HTR-8/SVneo (cell line): ENCODE measurements at regions not wholly inside any gene's neighbourhood (a gene's known extent, or its start where the extent isn't known, plus 50 kb on each side); places are given as distances from the start of the nearest gene placed in this dataset.
A peak's percentile ranks its signal among the peaks of the same experiment; 100 is the strongest.

Source experiments
- DNase-seq: peaks from one replicate; pipeline ENCODE4 v3.0.0; 2011; ENCODE audit warnings: low spot score, mixed read lengths; ENCODE audit not compliant: insufficient read length
- FAIRE-seq: peaks from 2 replicates; lab custom pipeline; 2011; peaks lifted over from hg19 to GRCh38; lab: Jason Lieb, UNC

DNA sequence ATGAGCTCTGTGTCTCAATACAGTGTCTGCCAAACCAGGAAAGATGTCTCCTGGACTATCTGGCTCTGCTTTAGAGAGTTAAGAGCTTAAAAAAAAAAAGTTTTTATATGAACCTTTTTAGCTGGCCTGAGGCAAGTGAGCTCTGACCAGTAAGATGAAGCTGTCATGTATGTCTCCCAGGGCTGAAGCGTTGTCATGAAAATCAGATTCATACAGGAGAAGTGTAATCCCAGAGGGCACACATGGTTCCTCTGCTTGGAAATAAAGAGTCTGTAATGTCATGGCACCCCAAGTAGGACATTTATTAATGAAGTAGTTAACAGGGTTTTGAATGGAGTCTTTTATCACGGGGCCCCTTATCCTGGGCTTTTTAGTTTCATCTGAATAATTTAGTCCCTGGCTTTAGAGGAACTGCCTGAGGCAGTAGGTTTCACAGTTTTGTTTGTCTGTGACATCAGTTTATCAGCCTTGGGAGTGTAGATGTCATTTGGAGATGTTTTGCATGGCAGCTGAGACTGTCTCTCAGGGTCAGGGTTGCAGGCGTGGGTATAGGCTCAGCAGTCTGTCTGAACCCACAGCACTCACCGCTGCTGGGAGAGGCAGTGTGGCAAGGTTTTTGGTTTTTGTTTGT is 223.3 kb downstream of the DIRAS2 start:
- FAIRE-seq (no peak), DNase-seq (no peak)

DNA sequence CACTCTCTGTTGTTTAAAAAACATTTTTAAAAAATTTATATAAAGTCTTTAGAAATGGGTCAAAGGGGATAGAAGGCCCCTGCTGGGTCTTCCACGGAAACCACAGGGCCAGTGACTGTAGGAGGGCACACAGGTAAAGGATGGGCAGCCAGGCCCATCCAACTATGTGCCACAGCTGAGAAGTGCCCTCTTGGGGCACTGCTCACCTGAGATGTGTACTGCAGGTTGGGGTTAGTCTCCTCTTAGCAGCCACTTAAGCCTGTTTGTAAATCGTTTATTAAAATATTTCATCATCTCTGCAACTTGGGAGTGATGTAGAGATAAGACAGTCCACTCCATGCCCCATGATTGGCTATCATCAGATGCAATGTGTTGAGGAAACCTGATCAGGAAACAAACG is 222.4 kb downstream of the DIRAS2 start:
- FAIRE-seq: no peak
- DNase-seq: no peak

DNA sequence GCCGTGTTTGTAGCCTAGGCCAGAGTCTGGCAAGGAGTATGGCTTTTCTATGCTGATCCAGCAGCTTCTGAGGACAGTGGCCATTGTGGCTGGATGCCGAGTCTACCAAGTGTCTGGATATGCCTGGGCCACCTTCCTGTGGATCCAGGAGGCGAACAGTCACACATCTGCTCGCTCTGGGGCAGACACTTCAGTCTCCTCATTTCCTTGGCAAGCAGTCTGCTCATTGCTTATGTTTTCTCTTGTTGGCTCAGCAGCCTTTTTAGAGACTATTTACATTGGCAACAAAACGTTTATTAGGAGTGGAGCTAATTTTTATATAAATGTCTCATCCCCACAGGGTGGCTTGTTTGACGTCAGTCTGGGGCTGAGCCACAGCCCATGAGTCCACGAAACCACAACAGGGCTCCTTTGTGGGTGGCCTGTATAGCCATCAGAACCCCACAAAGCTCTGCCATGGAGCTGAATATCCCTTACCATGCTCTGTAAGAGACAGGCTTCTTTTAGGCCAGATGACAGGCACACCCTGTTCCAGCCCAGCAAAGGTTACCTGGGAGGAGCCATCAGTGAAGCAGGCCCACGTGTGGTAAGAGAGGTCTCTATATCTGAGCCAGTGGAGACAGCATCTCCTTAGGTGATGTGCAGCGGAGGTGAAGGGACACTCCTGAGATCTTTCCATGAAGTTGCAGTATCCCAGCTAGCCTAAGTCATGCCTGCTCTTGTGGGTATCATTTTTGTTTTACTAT is 221.7 kb downstream of the DIRAS2 start:
- no peak for FAIRE-seq
- no peak for DNase-seq

DNA sequence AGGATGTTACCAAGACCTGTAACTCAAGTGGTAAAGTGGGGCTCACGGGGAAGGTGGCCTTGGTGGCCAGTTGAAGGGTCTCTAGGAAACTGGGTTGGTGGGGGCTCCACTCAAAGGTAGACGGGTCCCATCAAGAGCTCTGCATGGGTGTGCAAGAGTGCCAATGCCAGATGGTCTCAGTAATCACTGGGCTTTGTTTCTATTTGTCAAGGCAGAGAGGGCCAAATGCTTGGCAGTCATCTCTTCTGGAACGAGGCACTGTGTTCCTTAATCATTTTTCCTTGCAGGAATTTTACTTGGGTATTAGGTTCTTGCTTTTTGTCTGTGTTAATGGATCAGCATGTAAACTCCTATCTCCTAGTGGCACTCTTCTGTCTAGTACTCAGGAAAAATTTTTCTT is 220.8 kb downstream of the DIRAS2 start:
- FAIRE-seq (no peak), DNase-seq (no peak)

DNA sequence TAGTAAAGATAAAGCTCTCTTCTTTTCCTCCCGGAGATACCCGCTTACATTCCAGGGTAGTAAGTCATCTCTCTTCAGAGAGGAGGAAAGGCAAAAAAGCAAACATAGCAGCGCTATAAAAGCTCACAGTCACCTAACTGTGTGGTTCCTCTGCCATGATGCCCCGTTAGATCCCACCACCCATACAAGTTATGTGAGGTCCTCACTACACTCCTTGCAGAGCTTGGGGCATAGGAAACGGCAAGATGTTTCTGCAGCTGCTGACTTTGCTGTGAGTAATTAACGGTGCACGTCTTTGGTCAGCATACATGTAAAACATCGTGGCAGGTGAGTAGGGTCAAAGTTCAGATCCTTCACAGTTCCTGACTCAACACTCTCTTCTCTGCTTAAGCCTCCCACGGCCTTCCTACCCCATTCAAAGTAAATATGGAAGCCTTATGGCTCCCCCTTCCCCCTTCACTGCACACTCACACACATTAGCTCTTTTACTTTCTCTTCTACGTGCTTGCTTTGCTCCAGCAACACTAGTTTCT is 218.9 kb downstream of the DIRAS2 start:
- FAIRE-seq (no peak), DNase-seq (peak; percentile 4)

DNA sequence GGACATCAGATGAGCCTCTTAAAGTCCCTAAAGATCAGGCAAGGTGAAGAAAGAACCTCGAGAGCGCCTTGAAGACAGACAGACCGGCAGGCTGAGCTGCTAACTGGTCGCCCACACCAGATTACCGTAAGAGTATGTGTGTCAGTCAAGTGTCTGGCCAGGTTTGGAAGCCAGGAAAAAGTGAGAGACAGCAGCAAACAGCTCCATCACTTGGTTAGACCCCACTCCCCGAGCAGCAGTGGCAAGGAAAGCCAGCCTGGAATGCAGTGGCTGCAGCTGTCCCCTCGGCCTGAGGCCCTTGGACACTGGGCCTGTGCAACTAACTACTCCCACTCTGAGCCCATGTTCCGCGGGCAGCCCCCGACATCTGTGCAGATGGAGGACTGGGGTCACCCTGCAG is 214.1 kb downstream of the DIRAS2 start:
- no peak for DNase-seq

DNA sequence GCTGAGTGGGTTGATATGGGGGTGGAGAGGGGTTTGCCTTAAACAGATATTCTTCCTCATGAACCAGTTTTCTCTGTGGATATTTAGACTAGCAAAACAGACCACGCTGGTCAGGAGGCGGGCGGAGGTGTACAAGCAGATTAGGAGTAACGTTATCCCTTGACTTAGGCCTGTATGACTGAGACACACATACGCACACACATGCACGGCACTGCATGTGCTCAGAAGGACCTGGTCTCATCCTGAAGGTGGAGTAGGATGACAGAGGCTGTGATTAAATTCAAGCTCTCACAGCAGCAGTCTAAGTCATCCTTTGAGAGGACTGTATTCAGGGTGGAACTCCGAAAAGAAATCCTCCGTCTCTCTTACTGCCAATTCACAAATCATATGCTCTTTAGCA is 209.7 kb downstream of the DIRAS2 start:
- DNase-seq (no peak), FAIRE-seq (no peak)

More for the DNA sequence above, 214.1 kb downstream of the DIRAS2 start:
- no peak for FAIRE-seq

DNA sequence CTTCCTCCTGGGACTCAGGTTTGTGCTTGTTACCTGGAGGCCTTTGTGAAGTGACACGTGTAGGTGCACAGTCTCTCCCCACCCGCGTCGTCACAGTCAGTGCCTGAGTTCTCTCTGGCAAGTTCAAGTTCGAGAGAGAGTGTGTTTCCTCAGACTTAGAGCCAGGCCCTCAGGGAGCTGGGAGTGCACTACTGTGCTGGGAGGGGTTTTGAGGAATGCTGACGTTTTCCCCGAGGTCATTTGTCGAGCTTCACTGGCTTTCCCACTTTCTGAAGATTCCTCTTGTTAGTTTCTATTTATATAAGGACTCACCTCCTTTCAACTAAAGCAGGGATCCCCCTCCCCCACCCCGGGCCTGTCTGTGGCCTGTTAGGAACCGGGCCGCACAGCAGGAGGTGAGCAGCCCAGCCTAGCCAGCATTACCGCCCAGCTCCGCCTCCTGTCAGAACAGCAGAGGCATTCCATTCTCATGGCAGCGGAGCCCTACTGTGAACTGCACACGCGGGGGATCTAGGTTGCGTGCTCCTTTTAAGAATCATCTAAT is 209.2 kb downstream of the DIRAS2 start:
- no peak for DNase-seq
- no peak for FAIRE-seq

DNA sequence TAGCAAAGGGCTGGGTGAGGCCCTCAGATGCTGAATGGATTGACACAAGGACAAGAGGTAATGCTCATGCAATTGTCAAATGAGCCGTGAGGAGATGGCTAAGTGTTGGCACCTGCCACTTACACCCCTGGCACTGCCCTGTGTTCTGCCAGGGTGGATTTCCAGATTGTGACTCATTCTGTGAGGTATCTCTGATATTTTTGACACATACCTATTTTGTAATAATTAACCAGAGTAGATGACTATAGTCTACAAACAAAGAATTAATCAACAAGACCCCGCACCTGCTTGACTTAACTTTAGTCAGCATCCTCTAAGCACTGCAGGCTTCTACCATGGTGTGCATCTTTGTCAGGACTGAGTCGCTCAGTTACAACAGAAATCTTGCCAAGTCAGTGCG is 200.8 kb downstream of the DIRAS2 start:
- FAIRE-seq (no peak), DNase-seq (no peak)

DNA sequence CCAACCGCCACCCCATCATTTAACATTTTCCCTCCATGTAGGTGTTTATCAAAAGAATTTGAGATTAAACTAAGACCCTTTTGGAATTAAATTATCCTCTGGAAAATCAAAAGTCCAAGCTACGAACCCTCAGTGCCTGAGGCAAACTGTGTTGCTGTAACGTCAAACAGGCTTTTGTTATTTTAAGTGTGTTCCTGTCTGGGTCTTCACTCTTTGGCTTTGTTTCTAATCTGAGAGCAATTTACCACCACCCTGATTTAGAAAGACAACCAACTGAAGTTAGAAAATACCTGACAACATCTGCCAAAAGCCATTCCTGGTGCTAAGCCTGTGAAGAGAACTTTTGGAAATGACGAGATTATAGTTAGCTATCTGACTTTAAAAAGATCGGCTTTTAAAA is 199.9 kb downstream of the DIRAS2 start:
- DNase-seq: no peak
- FAIRE-seq: no peak

DNA sequence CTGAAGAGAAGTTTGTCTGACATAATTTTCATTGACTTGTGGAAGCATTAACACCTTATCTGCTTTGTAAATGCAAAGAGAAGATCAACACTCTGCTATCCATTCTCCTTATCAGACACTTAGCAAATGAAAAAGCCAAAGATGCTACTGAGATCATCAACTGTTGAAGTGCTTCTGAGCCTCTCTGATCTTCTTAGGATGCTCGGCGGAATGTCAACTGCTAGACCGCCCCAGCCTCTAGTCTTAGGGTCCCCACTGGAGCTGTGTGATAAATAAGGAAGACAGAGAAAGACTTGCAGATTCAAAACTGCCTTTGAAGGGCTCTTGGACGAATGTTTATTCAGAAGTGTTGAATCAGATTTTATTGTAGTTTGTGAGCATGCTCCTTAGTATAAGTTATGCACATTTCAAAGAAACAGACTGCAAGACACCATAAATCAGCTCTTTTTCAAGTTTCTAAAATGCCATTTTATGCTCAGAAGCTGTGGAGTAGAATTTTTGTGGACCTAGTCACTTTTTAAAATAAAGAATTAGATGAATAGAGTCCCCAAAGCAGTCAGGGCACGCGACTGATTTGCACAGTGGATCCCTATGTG is 197.9 kb downstream of the DIRAS2 start:
- FAIRE-seq: no peak
- DNase-seq: no peak

DNA sequence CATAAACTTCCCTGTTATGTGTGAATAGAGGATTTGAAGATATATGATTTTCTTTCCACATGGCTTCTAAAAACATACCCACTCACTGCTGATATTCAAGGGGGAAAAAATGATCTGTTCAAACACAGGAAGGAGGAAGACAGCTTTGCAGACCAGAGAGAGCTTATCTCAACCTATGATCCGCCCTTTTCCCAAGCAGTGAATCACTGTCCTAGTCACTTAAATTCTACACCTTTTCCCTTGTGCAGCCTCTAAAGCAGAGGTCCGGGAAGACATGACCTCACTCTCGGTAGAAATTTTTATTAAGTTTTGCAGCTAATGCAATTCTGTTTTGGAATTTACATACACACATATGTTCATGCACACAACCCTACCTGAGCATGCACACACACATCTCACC is 197.2 kb downstream of the DIRAS2 start:
- FAIRE-seq (no peak), DNase-seq (no peak)

DNA sequence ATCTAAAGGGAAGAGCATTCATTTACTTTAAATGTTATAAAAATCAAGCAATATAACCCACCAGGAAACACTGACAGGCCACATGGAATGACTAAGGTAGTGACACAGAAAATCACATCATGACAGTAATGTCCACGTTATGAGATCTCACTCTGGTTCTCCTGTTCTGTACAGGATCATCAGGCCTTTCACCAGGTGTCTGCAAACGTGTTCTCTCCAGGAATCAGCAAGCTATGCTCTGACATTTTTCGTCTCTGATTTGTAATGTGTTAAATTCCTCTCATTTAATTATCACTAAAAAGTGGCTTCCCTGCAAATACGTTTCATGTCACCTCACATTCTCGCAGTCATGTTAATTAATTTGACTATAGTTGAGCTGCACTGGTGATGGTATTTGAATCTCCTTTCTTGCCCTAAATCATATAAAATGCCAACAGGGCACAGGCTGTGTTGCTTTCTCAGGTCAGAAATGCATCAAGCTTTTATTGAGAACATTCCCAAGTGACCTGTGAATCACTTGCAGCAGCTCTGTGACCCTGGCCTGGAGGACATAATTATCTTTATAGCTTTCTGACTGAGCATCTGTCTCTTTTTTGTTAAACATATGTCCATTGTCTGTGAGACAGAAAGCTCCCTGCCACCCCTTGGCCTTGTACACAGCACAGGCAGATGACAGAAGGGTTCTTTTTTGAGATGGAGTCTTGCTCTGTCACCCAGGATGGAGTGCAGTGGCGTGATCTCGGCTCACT is 196.2 kb downstream of the DIRAS2 start:
- FAIRE-seq (no peak), DNase-seq (no peak)

DNA sequence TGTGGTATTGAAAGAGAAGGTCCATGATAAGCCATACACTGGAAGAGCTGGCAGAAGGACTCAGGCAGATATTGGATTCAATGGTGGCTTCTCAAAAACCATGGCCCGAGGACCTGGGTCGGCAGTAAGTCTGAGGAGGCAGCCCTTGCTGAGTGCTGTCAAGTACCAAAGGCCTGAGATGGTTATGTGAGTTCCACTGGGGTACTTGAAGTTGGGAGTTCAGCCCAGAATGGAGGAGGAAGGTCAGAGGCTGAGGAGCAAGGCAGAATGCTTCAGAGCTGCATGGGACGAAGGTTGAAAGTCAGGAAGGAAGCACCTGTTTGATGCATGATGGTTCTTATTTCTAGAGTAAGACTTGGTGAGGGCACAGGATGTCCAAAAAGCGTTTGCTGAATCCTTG is 194.9 kb downstream of the DIRAS2 start:
- FAIRE-seq (no peak), DNase-seq (no peak)

DNA sequence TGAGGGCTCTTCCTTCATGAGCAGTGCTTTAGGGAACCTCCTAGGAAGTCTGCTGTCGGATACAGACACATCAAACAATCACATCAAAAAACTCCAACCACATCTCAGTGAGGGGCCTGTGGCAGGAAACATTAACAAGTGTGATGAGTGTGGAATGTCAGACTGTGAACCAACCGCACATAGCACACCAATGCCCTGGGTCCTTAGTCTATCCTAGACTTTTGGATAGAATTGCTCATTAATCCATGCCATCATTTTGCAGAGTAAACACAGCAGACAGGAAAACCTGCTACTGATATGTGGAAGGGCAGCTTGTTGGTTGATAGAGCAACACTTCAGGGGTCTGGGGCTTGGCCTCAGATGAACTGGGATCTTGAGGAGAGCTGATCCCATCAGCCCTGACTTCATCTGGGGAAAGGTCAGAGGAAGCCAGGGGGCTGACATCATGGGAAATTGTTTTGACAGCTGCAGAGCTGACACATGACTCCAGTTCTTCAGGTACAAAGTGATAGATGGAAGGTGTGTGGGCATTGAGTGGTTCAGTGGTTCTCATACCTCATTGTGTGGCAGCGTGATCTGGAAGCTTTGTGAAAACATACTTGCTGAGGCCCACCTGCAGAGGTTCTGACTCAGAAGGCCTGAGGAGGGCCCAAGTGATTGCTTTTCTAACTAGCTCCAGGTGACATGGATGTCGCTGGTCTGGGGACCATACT is 193.3 kb downstream of the DIRAS2 start:
- FAIRE-seq: no peak

DNA sequence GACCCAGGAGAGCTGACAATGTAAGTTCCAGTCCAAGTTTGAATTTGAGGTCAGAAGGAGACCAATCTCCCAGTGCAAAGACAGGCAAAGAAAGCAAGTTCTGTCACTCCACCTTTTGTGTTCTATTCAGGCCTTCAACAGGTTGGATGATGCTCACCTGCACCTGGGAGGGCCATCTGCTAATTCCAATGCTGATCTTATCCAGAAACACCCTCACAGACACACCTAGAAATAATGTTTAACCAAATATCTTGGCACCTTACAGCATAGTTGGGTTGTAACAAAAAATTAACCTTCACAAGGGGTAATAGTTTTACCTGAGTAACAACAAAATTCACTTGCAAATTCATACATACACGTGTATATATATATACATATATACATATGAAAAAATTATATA is 190.8 kb downstream of the DIRAS2 start:
- DNase-seq (no peak), FAIRE-seq (no peak)

More for the DNA sequence above, 193.3 kb downstream of the DIRAS2 start:
- no peak for DNase-seq

DNA sequence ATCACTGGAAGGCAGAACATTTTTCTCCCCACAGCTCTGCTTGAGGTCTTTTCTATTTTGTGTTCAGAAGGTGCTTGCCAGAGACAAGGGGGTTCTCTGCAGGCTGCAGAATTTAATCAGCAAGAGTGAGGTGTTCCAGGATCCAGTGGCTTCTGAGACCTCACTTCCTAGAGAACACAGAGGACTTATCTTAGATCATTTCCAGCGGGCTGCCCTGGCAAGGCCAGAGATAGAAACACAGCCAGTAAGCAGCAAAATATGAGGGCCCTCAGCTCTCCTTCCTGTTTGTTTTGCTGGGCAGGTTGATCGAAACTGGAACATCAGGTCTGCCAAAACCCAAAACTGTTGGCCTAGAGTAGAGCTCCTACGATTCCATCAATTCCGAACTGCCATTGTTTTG is 187.3 kb downstream of the DIRAS2 start:
- DNase-seq (no peak), FAIRE-seq (no peak)

DNA sequence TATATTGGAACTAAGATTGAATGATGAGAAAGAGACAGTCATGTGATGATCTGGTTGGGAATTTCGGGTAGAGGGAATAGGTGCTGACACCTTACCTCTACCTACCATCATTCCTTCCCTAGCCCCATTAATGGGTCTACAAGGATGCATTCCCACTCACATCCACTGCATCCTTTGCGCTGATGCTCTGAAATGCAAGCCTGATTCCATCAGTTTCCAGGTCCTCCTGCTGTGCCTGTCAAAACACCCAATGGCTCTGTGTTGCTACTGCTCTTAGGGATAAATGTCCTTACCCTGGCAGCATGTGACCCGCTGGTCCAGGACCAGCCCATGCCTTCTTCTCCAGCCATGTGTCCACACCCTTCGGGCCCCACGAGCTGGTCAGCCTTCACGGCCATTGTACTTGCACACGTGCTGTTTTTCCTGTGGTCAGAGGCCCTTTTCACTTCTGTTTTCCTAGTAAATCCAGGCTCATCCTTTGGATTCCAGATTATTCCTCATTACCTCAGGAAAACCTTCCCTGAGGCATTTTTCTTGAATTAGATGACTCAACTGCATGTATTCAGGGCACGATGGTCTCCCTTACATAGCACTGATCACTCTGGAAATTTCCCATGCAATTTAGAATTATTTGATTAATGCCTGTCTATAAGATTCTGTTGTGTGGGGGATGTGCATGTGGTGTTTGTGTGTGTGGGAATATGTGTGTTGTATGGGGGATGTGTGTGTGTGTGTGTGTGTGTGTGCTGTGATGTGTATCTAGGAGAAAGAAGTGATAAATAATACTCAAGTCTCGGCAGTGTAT is 185.0 kb downstream of the DIRAS2 start:
- DNase-seq (no peak), FAIRE-seq (no peak)

DNA sequence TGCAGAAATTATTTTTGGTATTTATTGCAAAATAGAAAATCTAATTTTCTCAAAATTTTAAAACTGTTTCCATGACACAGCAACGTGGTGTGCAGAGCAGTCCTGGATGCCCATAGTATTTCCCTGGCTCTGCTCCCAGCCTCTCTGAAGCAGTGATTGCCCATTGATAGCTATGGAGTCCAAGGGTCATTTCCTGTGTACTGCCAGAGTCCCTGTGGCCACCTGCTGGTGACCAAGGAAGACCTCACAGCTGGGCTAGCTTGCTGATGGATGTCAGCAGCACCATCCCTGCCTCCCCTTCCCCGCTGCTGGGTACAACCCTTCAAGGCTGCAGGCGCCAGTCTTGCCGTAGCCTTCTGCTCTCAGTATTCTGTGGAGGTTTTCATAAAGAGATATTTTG is 184.1 kb downstream of the DIRAS2 start:
- DNase-seq: no peak
- no peak for FAIRE-seq
